K562 (cell line): ENCODE measurements at regions not wholly inside any gene's neighbourhood (a gene's known extent, or its start where the extent isn't known, plus 50 kb on each side); places are given as distances from the start of the nearest gene placed in this dataset.

Experiments
- ATF3 ChIP-seq, 2 experiments: fragments of 450-650 bp in 1 of 2; sonication (generic) in 1 of 2; formaldehyde crosslinking in 1 of 2; IDR thresholded peaks in 1 of 2; conservative IDR thresholded peaks in 1 of 2; 2 replicates each; pipeline versions ENCODE4 v1.6.1 to v1.8.1; 2016 to 2023; ENCODE audit warnings: mild to moderate bottlenecking in 2 of 2, moderate library complexity in 2 of 2, inconsistent platforms in 1 of 2, missing genetic modification reagents in 1 of 2
- BRD9 ChIP-seq: fragments of 450-650 bp; IDR thresholded peaks from 2 replicates; pipeline ENCODE4 v1.6.1; 2018; ENCODE audit warnings: low read depth; ENCODE audit not compliant: partially characterized antibody
- DACH1 ChIP-seq: fragments of 450-650 bp; IDR thresholded peaks from 2 replicates; pipeline ENCODE4 v1.6.1; 2018; ENCODE audit not compliant: partially characterized antibody
- MAFF ChIP-seq: IDR thresholded peaks from 2 replicates; pipeline ENCODE4 v1.6.1; 2012; ENCODE audit warnings: low read length, improper control_type of control experiment
- POLR2AphosphoS5 ChIP-seq: IDR thresholded peaks from 2 replicates; pipeline ENCODE4 v1.6.1; 2011; ENCODE audit warnings: mild to moderate bottlenecking, low read depth, low read length, moderate library complexity; ENCODE audit not compliant: control insufficient read depth, insufficient read depth
- SETDB1 ChIP-seq: IDR thresholded peaks from one replicate; pipeline ENCODE4 v1.6.1; 2012; ENCODE audit warnings: low read length, control low read depth, inconsistent platforms
- TFAP4 ChIP-seq: sonication (generic); formaldehyde crosslinking; IDR thresholded peaks from 2 replicates; pipeline ENCODE4 v1.8.0; 2022; ENCODE audit warnings: missing genetic modification reagents, mild to moderate bottlenecking, moderate library complexity, borderline replicate concordance
- ZNF232 ChIP-seq: sonication (generic); formaldehyde crosslinking; IDR thresholded peaks from 2 replicates; pipeline ENCODE4 v1.8.0; 2022; ENCODE audit warnings: mild to moderate bottlenecking, missing genetic modification reagents
- ZNF316 ChIP-seq: fragments of 450-650 bp; IDR thresholded peaks from 2 replicates; pipeline ENCODE4 v1.6.1; 2016
- ZNF384 ChIP-seq: IDR thresholded peaks from 2 replicates; pipeline ENCODE4 v1.6.1; 2012; ENCODE audit warnings: low read depth, low read length, improper control_type of control experiment
- TF ChIP-seq, protein P1 (sequence below): fragments of 250-450 bp; sonication (Bioruptor Pico); IDR thresholded peaks from 2 replicates; pipeline ENCODE4 v1.9.0; 2021; ENCODE audit warnings: mild to moderate bottlenecking, inconsistent platforms
- TF ChIP-seq, protein P2 (sequence below): sonication (generic); formaldehyde crosslinking; IDR thresholded peaks from 2 replicates; pipeline ENCODE4 v1.8.0; 2023; ENCODE audit warnings: missing genetic modification reagents, mild to moderate bottlenecking, borderline replicate concordance
- TF ChIP-seq, protein P3 (sequence below), 2 experiments: fragments of 450-650 bp; IDR thresholded peaks; 2 replicates each; pipeline ENCODE4 v1.6.1; 2018; ENCODE audit warnings: mild to moderate bottlenecking in 2 of 2, low read depth in 1 of 2; ENCODE audit not compliant: partially characterized antibody in 2 of 2

GRCh38 chr4:115938764-115939443 lies 825.5 kb upstream of the NDST4 start (continued):
- TF ChIP-seq, protein P1, sequence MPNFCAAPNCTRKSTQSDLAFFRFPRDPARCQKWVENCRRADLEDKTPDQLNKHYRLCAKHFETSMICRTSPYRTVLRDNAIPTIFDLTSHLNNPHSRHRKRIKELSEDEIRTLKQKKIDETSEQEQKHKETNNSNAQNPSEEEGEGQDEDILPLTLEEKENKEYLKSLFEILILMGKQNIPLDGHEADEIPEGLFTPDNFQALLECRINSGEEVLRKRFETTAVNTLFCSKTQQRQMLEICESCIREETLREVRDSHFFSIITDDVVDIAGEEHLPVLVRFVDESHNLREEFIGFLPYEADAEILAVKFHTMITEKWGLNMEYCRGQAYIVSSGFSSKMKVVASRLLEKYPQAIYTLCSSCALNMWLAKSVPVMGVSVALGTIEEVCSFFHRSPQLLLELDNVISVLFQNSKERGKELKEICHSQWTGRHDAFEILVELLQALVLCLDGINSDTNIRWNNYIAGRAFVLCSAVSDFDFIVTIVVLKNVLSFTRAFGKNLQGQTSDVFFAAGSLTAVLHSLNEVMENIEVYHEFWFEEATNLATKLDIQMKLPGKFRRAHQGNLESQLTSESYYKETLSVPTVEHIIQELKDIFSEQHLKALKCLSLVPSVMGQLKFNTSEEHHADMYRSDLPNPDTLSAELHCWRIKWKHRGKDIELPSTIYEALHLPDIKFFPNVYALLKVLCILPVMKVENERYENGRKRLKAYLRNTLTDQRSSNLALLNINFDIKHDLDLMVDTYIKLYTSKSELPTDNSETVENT (CRISPR knock-in tag), result no peak
- TF ChIP-seq ZNF384, result no peak
- no peak for TF ChIP-seq ATF3 (IDR thresholded peaks at IDR 0.05)
- TF ChIP-seq ATF3 (CRISPR knock-in tag; conservative IDR thresholded peaks at IDR 0.05), result no peak
- TF ChIP-seq, protein P2, sequence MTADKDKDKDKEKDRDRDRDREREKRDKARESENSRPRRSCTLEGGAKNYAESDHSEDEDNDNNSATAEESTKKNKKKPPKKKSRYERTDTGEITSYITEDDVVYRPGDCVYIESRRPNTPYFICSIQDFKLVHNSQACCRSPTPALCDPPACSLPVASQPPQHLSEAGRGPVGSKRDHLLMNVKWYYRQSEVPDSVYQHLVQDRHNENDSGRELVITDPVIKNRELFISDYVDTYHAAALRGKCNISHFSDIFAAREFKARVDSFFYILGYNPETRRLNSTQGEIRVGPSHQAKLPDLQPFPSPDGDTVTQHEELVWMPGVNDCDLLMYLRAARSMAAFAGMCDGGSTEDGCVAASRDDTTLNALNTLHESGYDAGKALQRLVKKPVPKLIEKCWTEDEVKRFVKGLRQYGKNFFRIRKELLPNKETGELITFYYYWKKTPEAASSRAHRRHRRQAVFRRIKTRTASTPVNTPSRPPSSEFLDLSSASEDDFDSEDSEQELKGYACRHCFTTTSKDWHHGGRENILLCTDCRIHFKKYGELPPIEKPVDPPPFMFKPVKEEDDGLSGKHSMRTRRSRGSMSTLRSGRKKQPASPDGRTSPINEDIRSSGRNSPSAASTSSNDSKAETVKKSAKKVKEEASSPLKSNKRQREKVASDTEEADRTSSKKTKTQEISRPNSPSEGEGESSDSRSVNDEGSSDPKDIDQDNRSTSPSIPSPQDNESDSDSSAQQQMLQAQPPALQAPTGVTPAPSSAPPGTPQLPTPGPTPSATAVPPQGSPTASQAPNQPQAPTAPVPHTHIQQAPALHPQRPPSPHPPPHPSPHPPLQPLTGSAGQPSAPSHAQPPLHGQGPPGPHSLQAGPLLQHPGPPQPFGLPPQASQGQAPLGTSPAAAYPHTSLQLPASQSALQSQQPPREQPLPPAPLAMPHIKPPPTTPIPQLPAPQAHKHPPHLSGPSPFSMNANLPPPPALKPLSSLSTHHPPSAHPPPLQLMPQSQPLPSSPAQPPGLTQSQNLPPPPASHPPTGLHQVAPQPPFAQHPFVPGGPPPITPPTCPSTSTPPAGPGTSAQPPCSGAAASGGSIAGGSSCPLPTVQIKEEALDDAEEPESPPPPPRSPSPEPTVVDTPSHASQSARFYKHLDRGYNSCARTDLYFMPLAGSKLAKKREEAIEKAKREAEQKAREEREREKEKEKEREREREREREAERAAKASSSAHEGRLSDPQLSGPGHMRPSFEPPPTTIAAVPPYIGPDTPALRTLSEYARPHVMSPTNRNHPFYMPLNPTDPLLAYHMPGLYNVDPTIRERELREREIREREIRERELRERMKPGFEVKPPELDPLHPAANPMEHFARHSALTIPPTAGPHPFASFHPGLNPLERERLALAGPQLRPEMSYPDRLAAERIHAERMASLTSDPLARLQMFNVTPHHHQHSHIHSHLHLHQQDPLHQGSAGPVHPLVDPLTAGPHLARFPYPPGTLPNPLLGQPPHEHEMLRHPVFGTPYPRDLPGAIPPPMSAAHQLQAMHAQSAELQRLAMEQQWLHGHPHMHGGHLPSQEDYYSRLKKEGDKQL (CRISPR knock-in tag), result no peak
- no peak for TF ChIP-seq BRD9
- no peak for TF ChIP-seq SETDB1
- TF ChIP-seq POLR2AphosphoS5, result no peak
- TF ChIP-seq DACH1, result no peak
- TF ChIP-seq TFAP4 (CRISPR knock-in tag), result no peak
- TF ChIP-seq, protein P3, sequence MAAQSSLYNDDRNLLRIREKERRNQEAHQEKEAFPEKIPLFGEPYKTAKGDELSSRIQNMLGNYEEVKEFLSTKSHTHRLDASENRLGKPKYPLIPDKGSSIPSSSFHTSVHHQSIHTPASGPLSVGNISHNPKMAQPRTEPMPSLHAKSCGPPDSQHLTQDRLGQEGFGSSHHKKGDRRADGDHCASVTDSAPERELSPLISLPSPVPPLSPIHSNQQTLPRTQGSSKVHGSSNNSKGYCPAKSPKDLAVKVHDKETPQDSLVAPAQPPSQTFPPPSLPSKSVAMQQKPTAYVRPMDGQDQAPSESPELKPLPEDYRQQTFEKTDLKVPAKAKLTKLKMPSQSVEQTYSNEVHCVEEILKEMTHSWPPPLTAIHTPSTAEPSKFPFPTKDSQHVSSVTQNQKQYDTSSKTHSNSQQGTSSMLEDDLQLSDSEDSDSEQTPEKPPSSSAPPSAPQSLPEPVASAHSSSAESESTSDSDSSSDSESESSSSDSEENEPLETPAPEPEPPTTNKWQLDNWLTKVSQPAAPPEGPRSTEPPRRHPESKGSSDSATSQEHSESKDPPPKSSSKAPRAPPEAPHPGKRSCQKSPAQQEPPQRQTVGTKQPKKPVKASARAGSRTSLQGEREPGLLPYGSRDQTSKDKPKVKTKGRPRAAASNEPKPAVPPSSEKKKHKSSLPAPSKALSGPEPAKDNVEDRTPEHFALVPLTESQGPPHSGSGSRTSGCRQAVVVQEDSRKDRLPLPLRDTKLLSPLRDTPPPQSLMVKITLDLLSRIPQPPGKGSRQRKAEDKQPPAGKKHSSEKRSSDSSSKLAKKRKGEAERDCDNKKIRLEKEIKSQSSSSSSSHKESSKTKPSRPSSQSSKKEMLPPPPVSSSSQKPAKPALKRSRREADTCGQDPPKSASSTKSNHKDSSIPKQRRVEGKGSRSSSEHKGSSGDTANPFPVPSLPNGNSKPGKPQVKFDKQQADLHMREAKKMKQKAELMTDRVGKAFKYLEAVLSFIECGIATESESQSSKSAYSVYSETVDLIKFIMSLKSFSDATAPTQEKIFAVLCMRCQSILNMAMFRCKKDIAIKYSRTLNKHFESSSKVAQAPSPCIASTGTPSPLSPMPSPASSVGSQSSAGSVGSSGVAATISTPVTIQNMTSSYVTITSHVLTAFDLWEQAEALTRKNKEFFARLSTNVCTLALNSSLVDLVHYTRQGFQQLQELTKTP (IDR thresholded peaks at IDR 0.05; ENCODE audit: low read depth in 1 of 2, partially characterized antibody in 2 of 2), result no peak
- no peak for TF ChIP-seq ZNF232
- TF ChIP-seq ZNF316, result peak; percentile 84
- peak; percentile 89 for TF ChIP-seq MAFF
